Vagina (tissue), 2 donors: ENCODE measurements at regions not wholly inside any gene's neighbourhood (a gene's known extent, or its start where the extent isn't known, plus 50 kb on each side); places are given as distances from the start of the nearest gene placed in this dataset.

Experiments
- POLR2A ChIP-seq, 2 donors: fragments of 450-650 bp; IDR thresholded peaks; one replicate each; pipeline ENCODE4 v1.6.1; 2017; ENCODE audit warnings: antibody characterized with exemption in 2 of 2, mild to moderate bottlenecking in 2 of 2, moderate library complexity in 2 of 2
- POLR2AphosphoS5 ChIP-seq, 2 donors: sonication (generic); formaldehyde crosslinking; IDR thresholded peaks; one replicate each; pipeline ENCODE4 v1.9.0; 2017; ENCODE audit warnings: antibody characterized with exemption in 2 of 2, mild to moderate bottlenecking in 2 of 2, low read depth in 1 of 2; ENCODE audit not compliant: insufficient read depth in 1 of 2
- TF ChIP-seq, protein P1 (sequence below), 3 experiments: fragments of 450-650 bp in 2 of 3; fragments of 200-600 bp in 1 of 3; sonication (generic) in 1 of 3; IDR thresholded peaks; one replicate each; pipeline ENCODE4 v1.5.1; 2017 to 2019; ENCODE audit warnings: antibody characterized with exemption in 3 of 3, mild to moderate bottlenecking in 2 of 3, moderate library complexity in 2 of 3

DNA sequence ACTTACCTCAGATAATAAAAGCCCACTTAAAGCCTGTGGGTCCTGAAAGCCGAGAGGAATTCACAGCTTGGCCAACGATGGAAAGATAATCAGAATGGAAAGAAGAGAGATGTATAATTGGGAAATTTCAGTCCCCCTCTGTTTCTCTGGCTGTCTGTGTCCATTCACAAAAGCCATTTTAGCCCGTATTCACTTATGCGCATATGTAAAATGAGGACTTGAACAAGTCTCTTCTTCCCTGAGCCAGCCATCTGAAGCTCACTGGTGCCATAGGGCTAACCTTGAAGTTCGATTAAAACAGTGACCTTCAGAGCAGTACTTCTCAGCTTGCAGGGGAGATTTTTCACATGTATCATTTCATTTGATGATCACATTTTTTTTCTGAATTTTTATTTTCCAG is 527.2 kb downstream of the GRIN2A start:
- TF ChIP-seq, protein P1, sequence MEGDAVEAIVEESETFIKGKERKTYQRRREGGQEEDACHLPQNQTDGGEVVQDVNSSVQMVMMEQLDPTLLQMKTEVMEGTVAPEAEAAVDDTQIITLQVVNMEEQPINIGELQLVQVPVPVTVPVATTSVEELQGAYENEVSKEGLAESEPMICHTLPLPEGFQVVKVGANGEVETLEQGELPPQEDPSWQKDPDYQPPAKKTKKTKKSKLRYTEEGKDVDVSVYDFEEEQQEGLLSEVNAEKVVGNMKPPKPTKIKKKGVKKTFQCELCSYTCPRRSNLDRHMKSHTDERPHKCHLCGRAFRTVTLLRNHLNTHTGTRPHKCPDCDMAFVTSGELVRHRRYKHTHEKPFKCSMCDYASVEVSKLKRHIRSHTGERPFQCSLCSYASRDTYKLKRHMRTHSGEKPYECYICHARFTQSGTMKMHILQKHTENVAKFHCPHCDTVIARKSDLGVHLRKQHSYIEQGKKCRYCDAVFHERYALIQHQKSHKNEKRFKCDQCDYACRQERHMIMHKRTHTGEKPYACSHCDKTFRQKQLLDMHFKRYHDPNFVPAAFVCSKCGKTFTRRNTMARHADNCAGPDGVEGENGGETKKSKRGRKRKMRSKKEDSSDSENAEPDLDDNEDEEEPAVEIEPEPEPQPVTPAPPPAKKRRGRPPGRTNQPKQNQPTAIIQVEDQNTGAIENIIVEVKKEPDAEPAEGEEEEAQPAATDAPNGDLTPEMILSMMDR (IDR thresholded peaks at IDR 0.05), result no peak
- TF ChIP-seq POLR2AphosphoS5 (IDR thresholded peaks at IDR 0.05; ENCODE audit: insufficient read depth in 1 of 2, low read depth in 1 of 2) (no peak), POLR2A (IDR thresholded peaks at IDR 0.05) (no peak)
